CD4-positive, alpha-beta T cell (primary cell): ENCODE measurements at regions not wholly inside any gene's neighbourhood (a gene's known extent, or its start where the extent isn't known, plus 50 kb on each side); places are given as distances from the start of the nearest gene placed in this dataset.
"Not testable (repeated sequence)": the region's sequence is repeated elsewhere in the genome, so short reads cannot be mapped to it uniquely, and the experiment has no call there.

Source experiments
- ATAC-seq: fragments of 200-7000 bp; cut with Tn5 transposase; one replicate; pipeline ENCODE4 v1.10.0; 2022; ENCODE audit warnings: mild to moderate bottlenecking; ENCODE audit not compliant: poor library complexity
- CTCF ChIA-PET: fragments of 350-600 bp; sonication (Branson Sonifier 250); formaldehyde crosslinking; loops from one replicate; lab custom pipeline; 2021; ENCODE audit warnings: antibody characterized with exemption, inconsistent platforms; lab: Charles Lee
- POLR2A ChIA-PET: fragments of 350-600 bp; sonication (Branson Sonifier 250); formaldehyde crosslinking; loops from one replicate; lab custom pipeline; 2021; ENCODE audit warnings: antibody characterized with exemption, inconsistent platforms; lab: Charles Lee
- DNase-seq, 14 experiments: peaks; one replicate each; pipeline ENCODE4 v3.0.0-alpha.2; 2013 to 2020; ENCODE audit warnings: mixed read lengths in 2 of 14
- H3K27ac ChIP-seq, 2 donors: one replicate each; pipeline versions ENCODE4 v1.5.1 to v1.7.0; 2013; ENCODE audit warnings: low read length in 2 of 2, low read depth in 1 of 2, mild to moderate bottlenecking in 1 of 2
- H3K27me3 ChIP-seq, 2 experiments: 1 replicate in 1 of 2; 2 replicates in 1 of 2; pipeline versions ENCODE4 v1.6.1 to v1.7.0; 2013; ENCODE audit warnings: low read length in 2 of 2, control low read depth in 1 of 2, mild to moderate bottlenecking in 1 of 2, moderate library complexity in 1 of 2; ENCODE audit not compliant: insufficient read depth in 2 of 2, control insufficient read depth in 1 of 2
- H3K36me3 ChIP-seq: one replicate; pipeline ENCODE4 v1.6.1; 2013; ENCODE audit warnings: low read length, control low read depth; ENCODE audit not compliant: insufficient read depth
- H3K4me1 ChIP-seq: one replicate; pipeline ENCODE4 v1.6.1; 2013; ENCODE audit warnings: low read length, control low read depth; ENCODE audit not compliant: insufficient read depth
- H3K4me3 ChIP-seq: one replicate; pipeline ENCODE4 v1.5.1; 2013; ENCODE audit warnings: mild to moderate bottlenecking, low read length, moderate library complexity
- H3K9me3 ChIP-seq, 2 experiments: 1 replicate in 1 of 2; 2 replicates in 1 of 2; pipeline versions ENCODE4 v1.6.1 to v1.7.0; 2013; ENCODE audit warnings: low read length in 2 of 2, mild to moderate bottlenecking in 2 of 2, control low read depth in 1 of 2, moderate library complexity in 1 of 2; ENCODE audit not compliant: control insufficient read depth in 1 of 2, insufficient read depth in 1 of 2
- H3K27ac Mint-ChIP-seq: one replicate; pipeline ENCODE4 v1.8.0; 2020; ENCODE audit warnings: mixed read lengths
- H3K27me3 Mint-ChIP-seq: one replicate; pipeline ENCODE4 v1.8.0; 2021; ENCODE audit warnings: mixed read lengths
- H3K36me3 Mint-ChIP-seq: one replicate; pipeline ENCODE4 v1.8.0; 2021; ENCODE audit warnings: low read depth, mixed read lengths
- H3K4me1 Mint-ChIP-seq: one replicate; pipeline ENCODE4 v1.8.0; 2021; ENCODE audit warnings: low read depth, mixed read lengths
- H3K4me3 Mint-ChIP-seq: one replicate; pipeline ENCODE4 v1.8.0; 2020; ENCODE audit warnings: mild to moderate bottlenecking, mixed read lengths
- H3K9me3 Mint-ChIP-seq: one replicate; pipeline ENCODE4 v1.8.0; 2020; ENCODE audit warnings: mixed read lengths
- CTCF ChIP-seq: fragments of 200-600 bp; IDR thresholded peaks from one replicate; pipeline ENCODE4 v1.8.0; 2022; ENCODE audit warnings: antibody characterized with exemption, mild to moderate bottlenecking
- intact Hi-C, 2 experiments: fragments of 100-400 bp; cut with DNase I in 1 of 2; cut with micrococcal nuclease in 1 of 2; formaldehyde crosslinking; loops; one replicate each; pipeline versions ENCODE4 v1.15.1 to v1.9.0; 2023 to 2025; cut with DNase I, micrococcal nuclease

GRCh38 chr11:134724106-134724778 lies 312.2 kb upstream of the B3GAT1 start:
- Mint-ChIP-seq H3K27me3 (peaks cover 31% of the 10 kb centered on the region), H3K9me3 (no peaks in the 10 kb centered on the region), H3K36me3 (no peaks in the 10 kb centered on the region), H3K4me1 (no peaks in the 10 kb centered on the region), H3K4me3 (no peak overlapping the region), H3K27ac (no peak overlapping the region)
- ChIA-PET CTCF (no interaction called here), POLR2A (no interaction called here)
- ATAC-seq (no peak), DNase-seq (no peak)
- Histone ChIP-seq H3K36me3 (no peaks in the 10 kb centered on the region), H3K4me1 (no peaks in the 10 kb centered on the region), H3K4me3 (no peak overlapping the region), H3K27me3 (peaks cover 10 to 15% of the 10 kb centered on the region in 2 experiments), H3K27ac (no peak overlapping the region), H3K9me3 (peaks cover 0 to 7% of the 10 kb centered on the region in 2 experiments)
- intact Hi-C loops = no loop called here
- no peak for TF ChIP-seq CTCF

- H3K4me1 ChIP-seq, H3K36me3 Mint-ChIP-seq, ATAC-seq, H3K4me3 ChIP-seq, intact Hi-C loops, DNase-seq, H3K27ac ChIP-seq, H3K9me3 Mint-ChIP-seq, H3K4me3 Mint-ChIP-seq, H3K9me3 ChIP-seq, H3K4me1 Mint-ChIP-seq, CTCF ChIA-PET, H3K27ac Mint-ChIP-seq, POLR2A ChIA-PET, H3K36me3 ChIP-seq: not testable (repeated sequence)
- peaks cover 30% of the 10 kb centered on the region for H3K27me3 Mint-ChIP-seq
- H3K27me3 ChIP-seq = peaks cover 7 to 15% of the 10 kb centered on the region in 2 experiments
These were observed 308.6 kb upstream of the B3GAT1 start for GRCh38 chr11:134720691-134721070.

DNA sequence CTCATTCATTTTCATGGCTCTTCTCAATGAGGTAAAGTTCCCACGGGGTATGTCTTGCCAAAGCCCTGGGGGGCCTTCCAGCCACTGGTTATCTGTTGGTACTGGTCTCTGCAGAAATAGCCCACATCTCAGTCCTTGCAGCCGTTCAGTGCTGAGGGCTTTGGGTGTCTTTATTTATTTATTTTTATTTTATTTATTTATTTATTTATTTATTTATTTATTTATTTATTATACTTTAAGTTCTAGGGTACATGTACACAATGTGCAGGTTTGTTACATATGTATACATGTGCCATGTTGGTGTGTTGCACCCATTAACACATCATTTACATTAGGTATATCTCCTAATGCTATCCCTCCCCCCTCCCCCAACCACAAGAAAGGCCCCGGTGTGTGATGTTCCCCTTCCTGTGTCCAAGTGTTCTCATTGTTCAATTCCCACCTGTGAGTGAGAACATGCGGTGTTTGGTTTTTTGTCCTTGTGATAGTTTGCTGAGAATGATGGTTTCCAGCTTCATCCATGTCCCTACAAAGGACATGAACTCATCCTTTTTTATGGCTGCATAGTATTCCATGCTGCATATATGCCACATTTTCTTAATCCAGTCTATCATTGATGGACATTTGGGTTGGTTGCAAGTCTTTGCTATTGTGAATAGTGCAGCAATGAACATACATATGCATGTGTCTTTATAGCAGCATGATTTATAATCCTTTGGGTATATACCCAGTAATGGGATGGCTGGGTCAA lies 308.1 kb upstream of the B3GAT1 start:
- H3K4me1 ChIP-seq, H3K36me3 ChIP-seq, intact Hi-C loops, H3K27ac Mint-ChIP-seq, H3K27ac ChIP-seq, H3K4me1 Mint-ChIP-seq, CTCF ChIA-PET, ATAC-seq, H3K9me3 ChIP-seq, H3K4me3 Mint-ChIP-seq, DNase-seq, H3K36me3 Mint-ChIP-seq, POLR2A ChIA-PET, H3K4me3 ChIP-seq, H3K9me3 Mint-ChIP-seq: not testable (repeated sequence)
- peaks cover 26% of the 10 kb centered on the region for H3K27me3 Mint-ChIP-seq
- peaks cover 1 to 11% of the 10 kb centered on the region in 2 experiments for H3K27me3 ChIP-seq

- no peak overlapping the region for H3K27ac Mint-ChIP-seq
- DNase-seq = no peak
- H3K27me3 Mint-ChIP-seq = peaks cover 20% of the 10 kb centered on the region
- no peak for TF ChIP-seq CTCF
- intact Hi-C loops = no loop called here
- H3K4me3 Mint-ChIP-seq = no peak overlapping the region
- no peaks in the 10 kb centered on the region for H3K4me1 Mint-ChIP-seq
- Histone ChIP-seq H3K4me3 (no peak overlapping the region), H3K27ac (no peak overlapping the region), H3K36me3 (no peaks in the 10 kb centered on the region), H3K27me3 (peaks cover 0 to 4% of the 10 kb centered on the region in 2 experiments), H3K9me3 (no peaks in the 10 kb centered on the region), H3K4me1 (no peaks in the 10 kb centered on the region)
- ATAC-seq = no peak
- no peaks in the 10 kb centered on the region for H3K36me3 Mint-ChIP-seq
- no peaks in the 10 kb centered on the region for H3K9me3 Mint-ChIP-seq
- CTCF ChIA-PET = no interaction called here
- POLR2A ChIA-PET = no interaction called here
These were observed 307.4 kb upstream of the B3GAT1 start for GRCh38 chr11:134719397-134719796.
